ENCODE measurements at regions not wholly inside any gene's neighbourhood (a gene's known extent, or its start where the extent isn't known, plus 50 kb on each side); places are given as distances from the start of the nearest gene placed in this dataset.
A peak's percentile ranks its signal among the peaks of the same experiment; 100 is the strongest.

- no peak for DNase-seq (ENCODE audit: low read depth)
These were observed 90.5 kb upstream of the PDE10A start for GRCh38 chr6:165753506-165753905.

DNA sequence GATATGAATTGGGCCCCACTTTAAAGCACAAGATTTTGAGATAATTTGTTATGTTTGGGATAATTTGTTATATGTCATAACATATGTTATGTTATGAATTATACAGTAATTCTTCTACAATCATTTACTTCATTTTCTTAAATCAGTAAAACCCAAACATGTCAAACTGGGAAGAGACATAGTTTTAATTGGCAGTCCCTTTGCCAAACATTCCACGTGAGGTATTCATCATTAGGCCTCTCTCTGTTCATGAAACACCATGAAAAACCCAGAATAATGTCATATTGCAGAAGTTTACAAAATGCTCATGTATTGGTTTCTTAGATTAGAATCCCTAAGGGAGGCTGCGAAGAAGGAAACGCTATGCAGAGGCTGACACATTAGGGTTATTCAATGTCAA, 89.4 kb upstream of the PDE10A start:
- DNase-seq (ENCODE audit: low read depth): no peak

DNA sequence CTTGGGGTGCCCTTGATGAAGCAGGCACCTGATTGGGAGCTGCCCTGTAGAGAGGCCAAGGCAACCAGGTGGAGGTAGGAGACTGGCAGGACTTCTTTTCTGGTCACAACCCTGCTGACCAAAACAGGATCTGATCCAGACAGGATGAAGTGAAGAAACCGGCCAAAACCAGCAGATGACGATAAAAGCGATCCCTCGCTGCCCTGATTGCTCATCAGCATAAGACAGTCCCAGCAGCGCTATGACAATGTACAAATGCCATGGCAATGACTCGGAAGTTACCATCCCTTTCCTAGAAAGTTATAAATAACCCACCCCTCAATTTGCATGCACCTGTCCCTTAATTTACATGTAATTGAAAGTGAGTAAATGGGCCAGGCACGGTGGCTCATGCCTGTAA, 88.4 kb upstream of the PDE10A start:
- no peak for DNase-seq (ENCODE audit: low read depth)

DNA sequence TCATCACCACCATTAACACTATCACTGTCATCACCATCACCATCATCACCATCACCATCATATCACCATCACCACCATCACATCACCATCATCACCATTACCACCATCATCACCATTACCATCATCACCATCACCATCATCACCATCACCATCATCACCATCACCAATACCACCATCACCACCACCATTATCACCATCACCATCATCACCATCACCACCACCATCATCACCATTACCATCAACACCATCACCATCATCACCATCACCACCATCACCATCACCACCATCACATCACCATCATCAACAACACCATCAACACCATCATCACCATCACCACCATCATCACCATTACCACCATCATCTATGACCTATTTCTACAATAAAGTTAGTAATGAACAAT, 86.1 kb upstream of the PDE10A start:
- DNase-seq (ENCODE audit: low read depth): no peak

DNA sequence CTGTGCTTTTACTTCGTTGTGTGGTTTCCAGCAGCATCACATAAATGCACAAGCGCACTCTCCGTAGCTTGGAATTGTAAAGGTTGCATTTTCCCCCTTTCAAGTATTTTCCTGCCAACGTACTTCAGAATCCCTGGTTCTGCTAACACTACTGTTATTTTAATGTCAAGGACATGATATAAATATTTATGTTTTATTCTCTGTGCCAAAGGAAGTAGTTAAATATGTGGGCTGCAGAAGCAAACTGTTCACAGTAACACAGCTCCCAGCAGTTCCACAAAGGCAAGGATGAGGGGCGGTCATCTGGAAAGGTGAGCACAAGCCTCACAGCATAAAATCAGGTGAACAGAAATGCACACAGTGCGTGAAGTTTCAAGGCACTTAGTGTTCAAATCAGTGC, 85.3 kb upstream of the PDE10A start:
- DNase-seq (ENCODE audit: low read depth): no peak

GRCh38 chr6:165747963-165748362, 84.9 kb upstream of the PDE10A start:
- no peak for DNase-seq (ENCODE audit: low read depth)

DNA sequence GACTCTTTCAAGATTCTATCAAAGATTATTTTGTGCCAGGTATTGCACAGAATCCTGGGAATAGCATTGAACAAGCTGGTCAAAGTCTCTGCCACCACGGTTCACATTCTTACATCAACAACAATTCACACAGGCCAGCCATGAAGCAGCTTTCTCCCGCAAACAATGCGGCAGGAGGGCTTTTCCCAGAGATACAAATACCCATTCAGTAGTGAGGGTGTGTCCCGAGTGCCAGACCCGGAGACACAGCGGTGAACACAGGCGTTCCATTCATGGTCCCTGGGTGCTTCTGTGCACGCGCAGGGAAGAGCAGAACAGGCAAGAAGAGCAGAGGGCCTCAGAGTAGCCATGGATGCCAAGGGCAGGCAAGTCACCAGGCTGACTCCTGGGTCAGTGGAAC, 83.3 kb upstream of the PDE10A start:
- DNase-seq (ENCODE audit: low read depth): peak; percentile 34

- no peak for DNase-seq (ENCODE audit: low read depth)
These were observed 82.5 kb upstream of the PDE10A start for GRCh38 chr6:165745492-165745891.

- peak; percentile 10 for DNase-seq (ENCODE audit: low read depth)
These were observed 81.7 kb upstream of the PDE10A start for GRCh38 chr6:165744555-165745228.

- DNase-seq (ENCODE audit: low read depth): no peak
These were observed 80.4 kb upstream of the PDE10A start for GRCh38 chr6:165743366-165743898.

DNA sequence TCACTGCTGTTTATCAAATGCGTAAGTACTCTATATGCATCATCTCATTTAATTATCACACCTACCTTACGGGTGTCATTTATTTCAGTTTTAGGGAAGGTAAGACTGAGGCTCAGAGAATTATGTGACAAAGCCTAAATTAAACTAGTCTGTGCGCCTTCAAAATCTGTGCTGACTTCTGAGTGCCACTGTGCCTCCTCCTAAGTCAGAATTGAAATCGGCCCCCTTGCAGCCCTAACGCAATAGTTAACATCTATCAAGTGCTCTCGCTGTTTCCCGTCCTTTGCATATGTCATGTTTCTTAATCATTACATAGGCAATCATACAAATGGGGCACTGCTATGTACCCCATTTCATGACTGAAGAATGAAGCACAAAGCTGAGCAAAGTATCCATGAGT, 79.0 kb upstream of the PDE10A start:
- DNase-seq (ENCODE audit: low read depth): no peak

DNA sequence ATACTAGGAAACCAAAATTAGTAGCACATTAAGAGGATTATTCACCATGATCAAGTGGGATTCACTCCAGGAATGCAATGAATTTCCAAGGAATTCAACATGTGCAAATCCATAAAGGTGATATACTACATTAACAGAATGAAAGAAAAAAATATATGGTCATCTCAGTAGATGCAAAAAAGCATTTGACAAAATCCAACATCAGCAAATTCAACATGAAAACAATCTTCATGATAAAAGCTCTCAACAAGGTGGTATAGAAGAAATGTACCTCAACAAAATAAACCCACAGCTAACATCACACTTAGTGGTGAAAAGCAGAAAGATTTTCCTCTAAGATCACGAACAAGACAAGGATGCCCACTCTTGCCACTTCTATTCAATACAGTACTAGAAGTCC, 74.4 kb upstream of the PDE10A start:
- DNase-seq (ENCODE audit: low read depth): no peak

DNA sequence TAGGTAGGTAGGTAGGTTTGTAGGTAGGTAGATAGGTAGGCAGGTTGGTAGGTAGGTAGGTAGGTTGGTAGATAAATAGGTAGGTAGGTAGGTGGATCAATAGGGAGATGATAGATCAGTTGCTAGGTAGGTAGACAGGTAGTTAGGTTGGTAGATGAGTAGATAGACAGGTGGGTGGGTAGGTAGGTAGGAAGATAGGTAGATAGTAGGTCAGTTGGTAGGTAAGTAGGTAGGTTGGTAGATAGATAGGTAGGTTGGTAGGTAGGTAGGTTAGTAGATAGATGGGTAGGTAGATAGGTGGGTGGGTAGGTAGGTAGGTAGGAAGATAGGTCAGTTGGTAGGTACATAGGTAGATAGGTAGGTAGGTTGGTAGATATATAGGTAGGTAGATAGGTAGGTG, 72.0 kb upstream of the PDE10A start:
- DNase-seq (ENCODE audit: low read depth): no peak

DNA sequence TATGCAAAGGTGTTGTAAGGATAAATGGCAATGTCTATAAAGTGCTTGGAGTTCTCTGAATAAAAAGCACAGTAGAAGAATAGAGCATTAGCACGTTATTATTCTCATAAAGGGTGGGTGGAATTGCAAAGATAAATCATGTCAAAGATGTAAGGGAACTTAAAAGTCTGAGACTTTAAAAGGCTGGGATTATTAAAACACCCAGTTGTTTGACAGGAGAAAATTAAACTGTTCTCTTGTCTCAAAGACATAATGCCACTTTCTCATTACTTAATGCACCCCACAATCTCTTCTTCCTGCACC, 70.4 kb upstream of the PDE10A start:
- DNase-seq (ENCODE audit: low read depth): no peak

DNA sequence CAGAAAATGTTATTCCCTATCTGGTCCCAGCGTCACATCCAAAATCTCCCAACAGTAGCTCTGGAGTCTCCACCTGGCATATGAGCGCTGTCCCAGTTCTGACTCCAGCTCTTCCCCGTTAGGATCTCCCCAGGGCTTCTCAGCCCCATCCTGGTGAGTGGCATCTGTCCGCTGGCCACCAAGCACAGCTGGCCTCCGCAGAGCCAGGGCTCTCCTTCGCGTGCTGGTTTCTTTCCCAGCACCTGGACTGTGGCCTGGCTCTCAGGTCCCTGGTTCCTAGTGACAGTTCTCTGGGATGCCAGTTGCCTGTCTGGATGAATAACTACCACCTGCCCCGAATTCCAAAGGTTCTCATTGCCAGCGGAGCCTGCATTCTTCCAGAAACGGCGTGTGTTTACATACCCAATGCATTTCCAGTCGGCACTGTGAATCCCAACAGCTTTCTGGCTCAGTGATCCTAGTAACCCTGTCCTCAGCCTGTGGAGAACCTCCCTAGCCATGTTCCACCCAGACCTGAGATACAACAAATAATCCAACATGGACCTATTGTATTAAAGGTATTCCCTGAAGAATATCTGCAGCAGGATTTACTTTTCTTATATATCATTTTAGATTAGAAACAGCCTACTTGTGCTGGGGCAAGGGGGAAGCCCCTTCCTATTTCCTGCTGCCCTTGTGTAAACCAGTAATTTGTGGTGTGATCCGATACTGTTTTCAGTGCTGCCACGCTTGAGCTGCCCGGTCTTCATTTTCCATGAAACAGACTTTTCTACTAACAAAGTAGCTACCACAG, 69.9 kb upstream of the PDE10A start:
- no peak for DNase-seq (ENCODE audit: low read depth)

DNA sequence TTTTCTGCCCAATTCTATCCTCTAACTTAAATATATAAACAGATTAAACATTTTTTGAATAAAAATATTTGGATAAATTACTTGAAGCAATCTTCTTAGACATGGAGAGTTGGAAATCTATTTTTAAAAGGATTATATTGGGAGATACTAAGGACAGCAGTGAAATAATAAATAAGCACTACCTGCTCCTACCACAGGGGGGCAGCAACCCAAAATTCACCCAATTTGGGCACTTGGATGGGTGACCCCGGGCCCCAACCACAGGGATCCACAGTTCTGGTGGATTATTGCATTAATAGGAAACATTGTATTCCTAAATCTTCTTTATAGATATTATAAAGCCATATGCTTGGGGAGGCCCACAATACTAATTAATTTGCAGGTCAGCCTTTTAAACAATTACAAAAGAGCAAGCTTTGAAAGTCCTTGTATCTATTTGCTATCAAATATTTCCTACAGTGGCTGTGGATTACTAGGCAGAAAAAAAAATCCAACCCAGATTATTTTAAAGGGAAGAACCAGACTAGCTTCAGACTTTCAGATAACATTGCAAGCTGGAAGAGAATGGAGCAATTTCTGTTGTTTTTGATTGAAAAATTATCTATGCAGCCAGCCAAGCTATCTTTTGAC, 66.4 kb upstream of the PDE10A start:
- peak; percentile 10 for DNase-seq (ENCODE audit: low read depth)

GRCh38 chr6:165728216-165728615, 65.2 kb upstream of the PDE10A start:
- DNase-seq (ENCODE audit: low read depth): no peak

DNA sequence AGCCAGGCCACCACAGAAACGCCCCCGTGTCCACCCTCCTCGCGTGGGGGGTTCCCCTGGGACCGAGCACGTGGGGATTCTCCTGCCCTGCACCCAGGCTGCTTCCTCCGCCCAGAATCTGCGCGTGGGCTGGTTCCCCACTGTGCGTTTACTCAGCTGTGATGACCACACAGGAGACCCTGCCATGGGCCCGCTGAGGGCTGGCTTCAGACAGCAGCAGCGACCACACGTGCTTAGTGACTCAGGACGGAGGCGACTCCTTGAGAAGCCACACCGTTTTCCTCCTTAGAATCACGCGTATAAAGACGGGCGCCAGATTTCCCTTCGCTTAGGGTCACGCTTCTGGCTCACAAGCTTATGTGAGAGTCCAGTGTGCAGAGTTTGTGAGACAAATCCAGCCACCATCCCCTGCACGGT, 63.9 kb upstream of the PDE10A start:
- DNase-seq (ENCODE audit: low read depth): no peak

- no peak for DNase-seq (ENCODE audit: low read depth)
These were observed 63.3 kb upstream of the PDE10A start for GRCh38 chr6:165726290-165726875.

- no peak for DNase-seq (ENCODE audit: low read depth)
These were observed 62.2 kb upstream of the PDE10A start for GRCh38 chr6:165725201-165725600.

GRCh38 chr6:165723326-165723725, 60.3 kb upstream of the PDE10A start:
- no peak for DNase-seq (ENCODE audit: low read depth)

GRCh38 chr6:165722022-165722421, 59.0 kb upstream of the PDE10A start:
- DNase-seq (ENCODE audit: low read depth): no peak

GRCh38 chr6:165721356-165721755, 58.3 kb upstream of the PDE10A start:
- peak; percentile 64 for DNase-seq (ENCODE audit: low read depth)
